Suprapubic skin (tissue), 3 donors: ENCODE measurements at regions not wholly inside any gene's neighbourhood (a gene's known extent, or its start where the extent isn't known, plus 50 kb on each side); places are given as distances from the start of the nearest gene placed in this dataset.

Source experiments
- CTCF ChIP-seq, 2 donors: fragments of 200-600 bp in 1 of 2; fragments of 450-650 bp in 1 of 2; sonication (generic) in 1 of 2; IDR thresholded peaks; one replicate each; pipeline ENCODE4 v1.5.1; 2016 to 2019; ENCODE audit warnings: antibody characterized with exemption in 2 of 2, mild to moderate bottlenecking in 1 of 2, moderate library complexity in 1 of 2
- POLR2AphosphoS5 ChIP-seq, 3 donors: sonication (generic); formaldehyde crosslinking; IDR thresholded peaks; one replicate each; pipeline ENCODE4 v1.6.1; 2017; ENCODE audit warnings: antibody characterized with exemption in 3 of 3

GRCh38 chr2:172311921-172312345, 115.5 kb upstream of the ITGA6 start:
- no peak for TF ChIP-seq CTCF (IDR thresholded peaks at IDR 0.05)
- no peak for TF ChIP-seq POLR2AphosphoS5 (IDR thresholded peaks at IDR 0.05)
